GM21576 (cell line): ENCODE measurements at regions not wholly inside any gene's neighbourhood (a gene's known extent, or its start where the extent isn't known, plus 50 kb on each side); places are given as distances from the start of the nearest gene placed in this dataset.
"Not testable (repeated sequence)": the region's sequence is repeated elsewhere in the genome, so short reads cannot be mapped to it uniquely, and the experiment has no call there.

Experiments
- ATAC-seq: cut with Tn5 transposase; IDR thresholded peaks from one replicate; pipeline ENCODE4 v1.9.1; 2021; ENCODE audit warnings: mild to moderate bottlenecking, moderate library complexity; ENCODE audit not compliant: unreplicated experiment

DNA sequence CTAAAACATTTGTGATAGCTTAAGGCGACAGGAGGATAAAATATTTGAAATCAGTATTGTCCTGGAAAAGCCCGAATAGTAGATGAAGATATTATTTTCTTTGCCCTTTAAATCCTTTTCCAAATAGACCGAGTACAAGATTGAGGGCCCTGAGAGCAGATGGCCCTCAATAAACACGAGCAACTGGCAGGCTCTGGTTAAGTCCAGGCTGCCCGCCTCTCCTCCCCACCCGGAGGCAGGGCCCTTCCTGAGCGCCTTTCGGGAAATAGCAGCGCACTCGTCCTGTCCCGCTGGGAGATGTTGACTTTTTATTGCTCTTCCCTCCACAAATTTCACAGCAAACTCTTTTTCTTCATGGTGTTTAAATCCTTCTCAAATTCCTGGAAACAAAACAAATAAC lies 50.8 kb upstream of the MAX start:
- no peak for ATAC-seq

- ATAC-seq: peak; percentile 57
These were observed 54.5 kb upstream of the MAX start for GRCh38 chr14:65156568-65157366.

GRCh38 chr14:65159281-65160062 lies 57.2 kb upstream of the MAX start:
- peak; percentile 67 for ATAC-seq

- ATAC-seq: no peak
These were observed 57.8 kb upstream of the MAX start for GRCh38 chr14:65160091-65160490.

- ATAC-seq: no peak
These were observed 59.7 kb upstream of the MAX start for GRCh38 chr14:65162031-65162430.

GRCh38 chr14:65164068-65164824 lies 61.9 kb upstream of the MAX start:
- no peak for ATAC-seq

DNA sequence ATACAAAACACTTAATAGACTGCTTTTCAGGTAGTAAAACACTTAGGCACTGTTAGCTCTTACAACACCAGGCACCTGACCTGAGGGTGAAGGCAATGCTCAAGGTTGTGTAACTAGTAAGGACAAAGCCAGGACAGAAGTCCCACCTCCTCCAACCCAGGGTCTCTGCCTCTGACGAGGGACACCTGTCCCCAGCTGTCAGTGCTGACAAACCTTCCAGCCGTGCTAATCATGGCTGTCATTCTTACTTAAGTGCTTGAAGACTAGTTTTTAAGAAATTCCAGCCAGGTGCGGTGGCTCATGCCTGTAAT lies 62.5 kb upstream of the MAX start:
- no peak for ATAC-seq

DNA sequence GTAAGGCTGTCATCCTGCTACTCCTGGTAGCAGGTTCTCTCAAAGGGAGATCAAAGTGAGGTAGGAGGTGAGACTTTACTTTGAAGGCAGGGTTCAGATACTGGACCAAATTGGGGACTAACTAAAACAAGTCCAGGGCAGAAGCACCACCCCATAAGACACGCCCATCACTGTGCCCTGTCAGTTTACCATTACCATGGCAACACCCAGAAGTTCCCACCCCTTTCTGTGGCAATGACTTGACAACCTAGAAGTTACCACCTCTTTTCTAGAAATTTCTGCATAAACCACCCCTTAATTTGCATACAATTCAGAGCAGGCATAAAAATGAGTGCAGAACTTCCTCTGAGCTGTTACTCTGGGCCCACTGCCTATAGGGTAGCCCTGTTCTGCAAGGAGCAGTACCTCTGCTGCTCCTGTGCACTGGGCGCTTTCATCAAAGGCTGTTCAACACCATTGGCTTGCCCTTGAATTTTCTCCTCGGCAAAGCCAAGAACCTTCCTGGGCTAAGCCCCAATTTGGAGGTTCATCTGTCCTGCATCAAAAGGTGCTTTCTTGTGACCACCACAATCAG lies 64.8 kb upstream of the MAX start:
- ATAC-seq: no peak

DNA sequence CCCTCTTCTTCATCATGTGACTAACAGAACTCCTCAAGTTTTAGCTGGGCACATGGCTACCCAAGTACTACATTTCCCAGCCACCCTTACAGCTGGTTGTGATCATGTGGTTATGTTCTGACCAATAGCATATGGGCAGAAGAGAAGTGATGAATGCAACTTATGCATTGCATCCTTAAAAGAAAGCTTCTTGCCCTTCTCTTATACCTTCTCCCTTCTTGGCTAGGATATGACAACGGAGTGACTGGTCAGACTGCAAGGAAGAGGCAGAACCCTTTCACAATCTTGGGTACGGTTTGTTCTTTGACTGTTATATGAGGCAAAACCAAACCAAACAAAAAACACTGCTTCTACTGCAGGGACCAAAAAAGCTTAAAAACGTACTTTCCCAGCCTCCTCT lies 66.5 kb upstream of the MAX start:
- ATAC-seq: peak; percentile 5

DNA sequence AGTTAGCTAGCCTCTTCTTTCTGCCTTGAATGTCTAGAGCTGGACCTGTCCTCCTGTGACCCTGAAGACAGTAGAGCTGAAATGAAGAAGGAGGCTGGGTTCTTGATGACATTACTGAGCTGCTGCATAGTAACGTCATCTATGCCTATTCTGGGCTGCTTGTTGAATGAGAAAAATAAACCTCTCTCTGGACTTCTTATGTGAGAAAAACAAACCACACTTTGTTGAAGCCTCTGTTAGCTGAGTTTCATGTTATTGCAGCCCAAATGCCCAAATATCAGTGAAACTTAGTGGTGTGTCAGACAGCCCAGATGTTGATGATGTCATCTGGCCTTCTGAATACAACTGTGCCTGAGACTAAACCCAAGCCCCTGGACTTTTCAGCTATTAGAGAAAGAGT lies 67.0 kb upstream of the MAX start:
- ATAC-seq: peak; percentile 77

DNA sequence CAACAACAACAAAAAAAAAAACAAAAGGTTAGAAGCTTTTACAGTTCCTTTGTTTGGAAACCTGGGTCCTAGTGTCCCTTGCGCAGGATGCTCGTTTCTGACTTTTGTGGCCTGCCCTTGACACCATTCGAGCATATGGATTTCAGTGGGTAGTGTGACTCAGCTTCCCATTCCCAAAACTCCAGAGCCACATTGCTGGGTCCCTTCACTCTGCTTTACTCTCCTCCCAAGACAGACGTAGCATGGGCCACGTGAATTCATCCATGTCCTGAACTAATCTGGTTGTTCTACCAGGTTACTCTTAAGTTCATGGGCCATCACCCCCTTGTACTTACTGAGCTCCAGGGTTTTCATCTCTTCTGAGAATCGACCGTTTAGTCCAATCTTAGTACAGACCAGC lies 68.0 kb upstream of the MAX start:
- no peak for ATAC-seq

- ATAC-seq: no peak
These were observed 68.6 kb upstream of the MAX start for GRCh38 chr14:65170768-65171507.

- ATAC-seq: no peak
These were observed 71.8 kb upstream of the MAX start for GRCh38 chr14:65173973-65174693.

DNA sequence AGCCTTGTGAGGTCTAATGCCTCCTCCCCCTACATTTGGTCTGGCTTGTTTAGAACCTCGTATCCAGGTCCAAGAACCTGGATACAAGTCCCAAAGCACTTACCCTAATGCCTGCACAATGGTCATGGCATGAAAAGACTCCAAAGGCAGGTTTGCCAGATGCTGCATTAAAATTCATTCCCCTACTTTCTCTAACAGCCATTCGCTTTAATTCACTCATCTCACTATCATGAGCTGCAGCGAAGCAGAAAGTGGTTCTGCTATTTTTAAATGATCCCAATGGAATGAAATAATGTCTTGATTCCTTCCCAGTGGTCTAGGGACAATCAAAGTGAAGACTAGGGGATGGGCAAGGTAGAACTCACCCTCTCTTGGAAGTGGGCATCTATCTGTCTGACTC lies 72.5 kb upstream of the MAX start:
- no peak for ATAC-seq

- ATAC-seq: no peak
These were observed 75.2 kb upstream of the MAX start for GRCh38 chr14:65177551-65177950.

GRCh38 chr14:65179231-65179630 lies 76.9 kb upstream of the MAX start:
- ATAC-seq: not testable (repeated sequence)

DNA sequence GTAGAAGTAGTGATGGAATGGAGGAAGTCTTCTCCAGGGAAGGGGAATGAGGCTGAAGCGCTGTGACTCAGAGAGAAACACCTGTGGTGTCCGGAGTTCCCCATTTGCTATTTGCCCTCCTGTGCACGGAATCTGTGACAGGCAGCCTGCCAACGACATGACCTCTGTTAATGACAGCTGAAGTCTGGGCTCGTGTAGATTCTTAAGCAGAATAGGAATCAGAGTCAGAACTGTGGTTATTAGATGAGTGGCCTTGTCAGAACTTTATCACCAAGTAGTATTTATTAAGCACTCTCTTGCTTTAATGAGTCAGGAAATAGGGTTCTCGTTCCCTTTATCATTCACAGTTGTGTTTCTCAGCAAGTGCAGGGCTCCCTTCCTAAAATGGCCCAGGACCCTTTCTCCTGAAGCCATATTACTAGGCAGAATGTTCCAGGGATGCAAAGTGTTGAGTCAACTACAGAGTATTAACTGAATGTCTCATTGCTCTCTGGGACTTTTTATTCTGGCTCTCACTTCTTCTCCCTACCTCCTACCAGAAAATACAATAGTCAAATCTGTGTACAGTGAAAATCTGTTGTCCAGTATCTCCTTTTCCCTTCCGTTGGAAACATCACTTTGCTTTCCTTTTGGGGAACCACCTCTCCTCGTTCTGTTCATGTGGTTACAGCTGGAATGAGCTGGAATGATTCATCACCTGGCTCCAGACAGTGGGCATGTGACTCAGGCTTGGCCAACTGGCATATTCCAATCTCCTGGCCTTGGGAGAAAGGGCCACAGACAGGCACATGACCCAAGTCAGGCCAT lies 77.8 kb upstream of the MAX start:
- peak; percentile 90 for ATAC-seq

DNA sequence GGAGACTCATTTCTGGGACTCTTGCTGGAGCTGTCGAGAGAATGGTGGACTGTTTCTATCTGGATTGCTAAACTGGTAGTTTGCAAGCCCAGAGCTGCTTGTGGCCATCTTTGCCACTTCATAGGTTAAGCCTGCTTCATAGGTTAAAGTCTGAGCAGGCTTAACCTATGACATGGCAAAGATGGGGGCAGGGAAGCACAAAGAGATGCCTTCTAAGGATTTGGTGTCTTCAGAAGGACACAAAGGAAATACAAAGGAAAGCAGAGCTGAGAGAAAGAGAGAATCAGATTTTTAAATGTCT lies 78.4 kb upstream of the MAX start:
- ATAC-seq: no peak

GRCh38 chr14:65184032-65184764 lies 81.9 kb upstream of the MAX start:
- no peak for ATAC-seq
